ENCODE measurements at regions not wholly inside any gene's neighbourhood (a gene's known extent, or its start where the extent isn't known, plus 50 kb on each side); places are given as distances from the start of the nearest gene placed in this dataset.

- no peak for FAIRE-seq
- Histone ChIP-seq H3K9ac (ENCODE audit: control insufficient read depth, insufficient read depth, low read length) (no peak overlapping the region), H3K4me2 (ENCODE audit: control insufficient read depth, insufficient read depth) (no peak overlapping the region), H3K36me3 (ENCODE audit: control insufficient read depth in 2 of 2, insufficient read depth in 2 of 2, low read length in 1 of 2) (no peaks in the 10 kb centered on the region), H3K27ac (ENCODE audit: control insufficient read depth, insufficient read depth) (no peak overlapping the region), H3K4me3 (no peak overlapping the region), H3K27me3 (replicated peaks in 1 of 2; ENCODE audit: control insufficient read depth in 2 of 2, insufficient read depth in 2 of 2, low read length in 1 of 2) (no peaks in the 10 kb centered on the region), H3K79me2 (ENCODE audit: control insufficient read depth, insufficient read depth, low read length) (no peaks in the 10 kb centered on the region), H3K4me1 (ENCODE audit: control insufficient read depth, insufficient read depth, low read length) (no peaks in the 10 kb centered on the region), H4K20me1 (ENCODE audit: control insufficient read depth, insufficient read depth) (no peaks in the 10 kb centered on the region), H2AFZ (ENCODE audit: control insufficient read depth, low read depth, low read length) (no peak overlapping the region), H3K9me3 (replicated peaks; ENCODE audit: control insufficient read depth, insufficient read depth, low read length) (no peaks in the 10 kb centered on the region)
- RAD21 ChIA-PET (ENCODE audit: unreplicated experiment), result no interaction called here
- BruUV-seq (replicated peaks), result no TSS peak
- POLR2A ChIA-PET, result no interaction called here
- in situ Hi-C loops (cut with MboI) (no loop called here), intact Hi-C loops (cut with micrococcal nuclease; ENCODE audit: unreplicated experiment) (no loop called here)
- no peak for DNase-seq (ENCODE audit: low read depth, low spot score)
- TF ChIP-seq TARDBP (IDR thresholded peaks at IDR 0.05; ENCODE audit: borderline replicate concordance) (no peak), LARP7 (IDR thresholded peaks at IDR 0.05) (no peak), WRNIP1 (IDR thresholded peaks at IDR 0.05; ENCODE audit: borderline replicate concordance, low read depth, low read length) (no peak), POLR2AphosphoS5 (IDR thresholded peaks at IDR 0.05; ENCODE audit: low read length) (no peak), NFYB (IDR thresholded peaks at IDR 0.05; ENCODE audit: insufficient read depth, low read depth, low read length) (no peak), POLR2A (IDR thresholded peaks at IDR 0.05; ENCODE audit: low read depth, low read length) (no peak), NR2F1 (conservative IDR thresholded peaks at IDR 0.05) (no peak), SREBF1 (IDR thresholded peaks at IDR 0.05; ENCODE audit: low read length) (no peak), PML (IDR thresholded peaks at IDR 0.05; ENCODE audit: low read length) (no peak)
- TF ChIP-seq, protein P1, sequence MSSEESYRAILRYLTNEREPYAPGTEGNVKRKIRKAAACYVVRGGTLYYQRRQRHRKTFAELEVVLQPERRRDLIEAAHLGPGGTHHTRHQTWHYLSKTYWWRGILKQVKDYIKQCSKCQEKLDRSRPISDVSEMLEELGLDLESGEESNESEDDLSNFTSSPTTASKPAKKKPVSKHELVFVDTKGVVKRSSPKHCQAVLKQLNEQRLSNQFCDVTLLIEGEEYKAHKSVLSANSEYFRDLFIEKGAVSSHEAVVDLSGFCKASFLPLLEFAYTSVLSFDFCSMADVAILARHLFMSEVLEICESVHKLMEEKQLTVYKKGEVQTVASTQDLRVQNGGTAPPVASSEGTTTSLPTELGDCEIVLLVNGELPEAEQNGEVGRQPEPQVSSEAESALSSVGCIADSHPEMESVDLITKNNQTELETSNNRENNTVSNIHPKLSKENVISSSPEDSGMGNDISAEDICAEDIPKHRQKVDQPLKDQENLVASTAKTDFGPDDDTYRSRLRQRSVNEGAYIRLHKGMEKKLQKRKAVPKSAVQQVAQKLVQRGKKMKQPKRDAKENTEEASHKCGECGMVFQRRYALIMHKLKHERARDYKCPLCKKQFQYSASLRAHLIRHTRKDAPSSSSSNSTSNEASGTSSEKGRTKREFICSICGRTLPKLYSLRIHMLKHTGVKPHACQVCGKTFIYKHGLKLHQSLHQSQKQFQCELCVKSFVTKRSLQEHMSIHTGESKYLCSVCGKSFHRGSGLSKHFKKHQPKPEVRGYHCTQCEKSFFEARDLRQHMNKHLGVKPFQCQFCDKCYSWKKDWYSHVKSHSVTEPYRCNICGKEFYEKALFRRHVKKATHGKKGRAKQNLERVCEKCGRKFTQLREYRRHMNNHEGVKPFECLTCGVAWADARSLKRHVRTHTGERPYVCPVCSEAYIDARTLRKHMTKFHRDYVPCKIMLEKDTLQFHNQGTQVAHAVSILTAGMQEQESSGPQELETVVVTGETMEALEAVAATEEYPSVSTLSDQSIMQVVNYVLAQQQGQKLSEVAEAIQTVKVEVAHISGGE (CRISPR knock-in tag; IDR thresholded peaks at IDR 0.05), result no peak
- TF ChIP-seq, protein P2, sequence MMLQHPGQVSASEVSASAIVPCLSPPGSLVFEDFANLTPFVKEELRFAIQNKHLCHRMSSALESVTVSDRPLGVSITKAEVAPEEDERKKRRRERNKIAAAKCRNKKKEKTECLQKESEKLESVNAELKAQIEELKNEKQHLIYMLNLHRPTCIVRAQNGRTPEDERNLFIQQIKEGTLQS (IDR thresholded peaks at IDR 0.05; ENCODE audit: borderline replicate concordance, extremely low read depth, low read depth, low read length), result no peak
- SMC1A ChIA-PET (ENCODE audit: uncharacterized antibody, unreplicated experiment), result no interaction called here
- ATAC-seq, result no peak
- CTCF ChIA-PET, result interaction anchor here (0.7 kb wide), 1 partner anchor 92 kb away, joined by 3 read pairs; no protein-coding TSS in a partner anchor
Observed at GRCh38 chr2:156687126-156687525, 250.9 kb downstream of the GPD2 start.
